NCI-H2171 (cell line): ENCODE measurements at regions not wholly inside any gene's neighbourhood (a gene's known extent, or its start where the extent isn't known, plus 50 kb on each side); places are given as distances from the start of the nearest gene placed in this dataset.

Source experiments
- DNase-seq: peaks from one replicate; lab custom pipeline; 2025; lab: John Stamatoyannopoulos, UW

GRCh38 chr10:81021428-81022129, 483.9 kb downstream of the SH2D4B start:
- DNase-seq, result no peak

DNA sequence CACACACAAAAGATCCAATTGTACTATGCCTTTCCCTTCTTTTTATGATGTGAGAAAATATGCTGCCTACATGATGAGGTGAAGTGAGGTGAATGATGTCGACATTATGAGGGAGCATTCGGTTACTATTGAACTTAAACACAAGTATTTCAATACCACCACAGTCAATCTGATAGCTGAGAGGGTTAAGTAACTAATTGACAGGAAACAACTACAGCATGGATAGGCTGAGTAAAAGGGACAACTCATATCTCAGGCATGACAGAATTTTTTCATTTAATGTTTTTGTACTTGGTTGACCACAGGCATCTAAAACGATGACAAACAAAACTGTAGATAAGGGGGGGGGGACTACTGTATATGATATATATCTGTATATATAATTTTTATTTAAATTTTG, 488.9 kb downstream of the SH2D4B start:
- DNase-seq, result no peak

DNA sequence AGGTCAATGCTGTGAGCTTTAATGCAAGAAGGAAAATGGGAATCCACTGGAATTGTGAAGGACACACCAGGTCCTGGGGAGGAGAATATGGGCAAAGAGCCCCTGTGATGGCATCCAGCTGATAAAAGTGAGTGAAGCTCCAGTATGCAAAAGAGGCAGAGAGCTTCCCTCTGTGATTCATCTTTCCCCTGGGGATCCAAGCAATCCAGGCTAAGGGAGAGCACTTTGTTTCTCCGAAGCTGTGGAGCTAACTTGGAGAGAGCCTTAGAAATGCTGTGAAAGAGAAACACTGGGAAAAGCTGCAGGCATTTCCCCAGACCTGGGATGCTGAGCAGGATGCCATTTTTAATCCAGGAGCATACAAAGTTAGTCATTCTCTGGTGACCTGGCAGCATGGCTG, 489.5 kb downstream of the SH2D4B start:
- DNase-seq, result no peak

DNA sequence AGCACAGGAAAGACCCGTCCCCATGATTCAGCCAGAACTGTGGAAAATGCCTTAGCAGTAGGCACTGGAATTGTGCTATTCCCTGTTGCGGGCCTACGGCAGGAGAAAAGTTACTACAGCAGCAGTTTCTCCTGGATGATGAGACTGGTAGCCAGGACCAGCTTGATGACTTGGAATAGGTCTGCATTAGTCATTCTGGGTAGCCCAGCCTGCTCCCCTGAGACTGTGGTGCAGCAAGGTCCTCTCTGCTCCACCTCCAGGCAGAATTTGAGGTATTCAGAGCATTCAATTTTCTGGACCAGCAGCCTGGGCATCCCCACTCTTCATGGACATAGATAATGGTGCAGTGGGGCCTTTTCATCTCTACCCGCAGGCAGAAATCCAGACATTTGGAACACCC, 490.0 kb downstream of the SH2D4B start:
- DNase-seq, result no peak

GRCh38 chr10:81031774-81032173, 494.1 kb downstream of the SH2D4B start:
- no peak for DNase-seq

GRCh38 chr10:81034383-81034782, 496.7 kb downstream of the SH2D4B start:
- no peak for DNase-seq

DNA sequence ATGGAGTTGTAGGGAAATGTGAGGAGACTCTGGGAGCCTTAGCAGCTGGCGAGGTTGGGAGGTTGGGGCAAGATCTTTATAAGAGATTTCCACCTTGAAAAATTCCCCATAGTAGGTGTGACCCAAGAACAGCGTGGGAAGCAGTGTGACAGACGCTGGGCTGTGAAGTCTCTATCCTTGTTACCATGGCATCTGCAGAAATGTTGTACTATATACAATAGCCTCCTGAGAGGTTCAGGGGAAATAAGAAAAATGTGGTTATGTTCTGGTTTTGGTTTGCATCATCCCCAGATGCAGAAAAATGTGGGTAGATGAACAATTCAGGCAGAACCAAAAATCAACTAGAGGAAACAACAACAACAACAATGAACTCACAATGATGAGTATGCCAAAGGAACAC, 498.6 kb downstream of the SH2D4B start:
- no peak for DNase-seq

DNA sequence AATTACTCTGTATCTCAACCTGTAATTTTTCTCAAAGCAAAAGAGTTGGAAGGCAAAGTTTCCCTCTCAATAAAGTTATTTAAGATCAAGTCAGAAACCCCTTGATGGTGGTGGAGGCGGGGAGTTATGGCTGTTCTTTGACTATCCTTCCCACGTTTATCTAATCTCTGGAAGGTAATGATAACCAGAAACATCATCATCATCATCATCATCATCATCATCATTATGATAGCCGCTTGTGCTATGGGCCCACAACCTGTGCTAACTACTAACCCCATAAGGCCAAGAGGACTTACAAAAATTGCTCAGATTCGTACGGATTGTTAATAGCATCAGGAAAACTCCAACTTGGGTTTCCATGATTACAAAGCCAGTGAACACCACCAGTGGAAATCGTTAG, 502.3 kb downstream of the SH2D4B start:
- no peak for DNase-seq

DNA sequence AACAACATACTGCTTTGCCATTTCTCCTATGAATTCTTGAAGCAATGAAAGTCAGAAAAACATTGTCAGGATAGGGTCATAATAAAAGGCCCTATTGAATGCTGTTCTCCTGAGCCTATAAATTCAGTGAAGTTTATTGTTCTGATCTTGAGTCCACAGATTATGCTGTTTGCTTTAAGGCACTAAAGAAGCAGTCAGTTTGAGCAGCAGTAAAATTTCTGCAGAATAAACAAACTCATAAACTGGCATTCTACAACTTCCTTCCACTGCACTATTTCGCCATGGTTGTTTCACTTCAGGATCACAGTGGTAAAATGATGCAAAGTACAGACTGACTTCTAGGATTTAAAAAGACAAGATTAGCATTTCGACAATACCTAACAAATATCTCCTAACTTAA, 503.2 kb downstream of the SH2D4B start:
- no peak for DNase-seq

DNA sequence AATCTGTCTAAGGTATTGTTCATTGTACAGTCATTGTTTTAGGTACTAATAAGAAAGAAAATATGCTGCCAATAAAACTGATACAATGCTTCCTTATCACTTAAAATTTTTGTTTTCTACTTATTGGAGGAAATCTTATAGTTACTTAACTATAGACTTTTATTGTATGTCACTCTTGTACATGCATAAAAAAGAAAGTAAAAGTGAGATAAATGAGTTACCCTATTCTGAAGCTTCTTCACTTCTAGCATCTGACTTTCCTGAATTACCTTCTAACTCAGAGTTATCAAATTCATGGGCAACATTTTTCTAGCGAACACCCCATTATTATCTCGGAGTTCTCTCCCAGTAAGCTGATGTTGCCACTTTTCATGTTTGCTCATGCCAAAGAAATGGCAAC, 504.9 kb downstream of the SH2D4B start:
- DNase-seq, result no peak

- no peak for DNase-seq
These were observed 527.8 kb downstream of the SH2D4B start for GRCh38 chr10:81065474-81065873.

DNA sequence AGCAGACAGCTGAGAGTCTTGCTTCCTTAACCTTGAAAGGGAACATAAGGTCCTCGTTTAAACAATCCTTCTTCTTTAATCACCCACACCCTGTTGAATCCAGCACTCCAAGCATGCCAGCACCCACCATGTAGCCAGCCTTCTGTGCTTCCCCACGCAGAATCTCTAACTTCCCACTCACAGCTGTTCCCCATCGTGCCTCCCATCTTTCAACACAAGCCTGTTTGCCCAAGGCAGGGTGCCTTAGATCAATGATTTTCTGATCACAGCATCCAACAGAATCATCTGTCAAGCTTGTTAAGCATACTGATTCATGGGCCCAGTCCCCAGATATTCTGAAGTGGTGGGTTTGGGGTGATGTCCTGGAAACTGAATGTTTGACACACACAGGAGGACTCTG, 530.8 kb downstream of the SH2D4B start:
- DNase-seq, result no peak

DNA sequence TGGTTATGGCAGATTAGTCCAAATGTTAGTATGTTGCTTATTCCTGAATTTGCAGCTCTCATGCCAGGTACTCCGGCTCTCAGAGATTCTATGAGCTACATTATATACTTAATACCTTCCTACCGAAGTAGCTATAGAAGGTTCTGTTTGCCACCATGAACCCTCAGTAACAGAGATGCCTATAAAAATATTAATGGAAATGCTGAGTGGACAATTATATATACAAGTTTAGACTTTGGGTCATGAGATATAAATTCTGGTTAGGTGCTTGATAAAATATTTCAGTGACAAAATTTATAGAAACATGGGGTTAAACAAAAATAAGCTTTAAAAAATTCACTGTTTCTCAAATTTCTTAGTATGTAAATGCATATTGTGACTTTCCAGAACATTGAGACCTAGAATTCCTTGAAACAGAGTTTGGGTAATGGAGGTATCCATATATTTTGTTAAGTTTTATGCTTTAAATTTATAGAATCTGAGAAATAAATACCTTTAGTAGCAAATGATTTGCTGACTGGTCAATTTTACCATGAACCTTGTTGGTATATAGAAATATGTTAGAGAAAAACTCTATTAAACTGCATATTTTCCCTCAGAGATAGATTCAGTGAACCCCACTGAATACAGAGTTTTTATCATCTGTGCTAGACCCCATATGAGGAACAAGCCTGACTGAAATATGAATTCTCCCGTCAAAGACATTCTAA, 533.5 kb downstream of the SH2D4B start:
- no peak for DNase-seq

DNA sequence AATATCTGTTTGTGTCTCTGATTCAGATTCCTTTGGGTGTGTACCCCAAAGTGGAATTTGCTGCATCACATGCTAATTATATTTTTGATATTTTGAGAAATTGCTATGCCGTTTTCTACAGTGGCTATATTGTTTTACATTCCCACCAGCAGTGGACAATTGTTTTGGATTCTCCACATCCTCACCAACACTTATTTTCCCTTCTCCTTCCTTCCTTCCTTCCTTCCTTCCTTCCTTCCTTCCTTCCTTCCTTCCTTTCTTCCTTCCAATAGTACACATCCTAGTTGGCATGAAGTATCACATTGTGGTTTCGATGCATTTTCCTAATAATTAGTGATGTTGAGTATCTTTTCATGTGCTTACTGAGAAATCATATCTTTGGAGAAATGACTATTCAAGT, 535.5 kb downstream of the SH2D4B start:
- no peak for DNase-seq

DNA sequence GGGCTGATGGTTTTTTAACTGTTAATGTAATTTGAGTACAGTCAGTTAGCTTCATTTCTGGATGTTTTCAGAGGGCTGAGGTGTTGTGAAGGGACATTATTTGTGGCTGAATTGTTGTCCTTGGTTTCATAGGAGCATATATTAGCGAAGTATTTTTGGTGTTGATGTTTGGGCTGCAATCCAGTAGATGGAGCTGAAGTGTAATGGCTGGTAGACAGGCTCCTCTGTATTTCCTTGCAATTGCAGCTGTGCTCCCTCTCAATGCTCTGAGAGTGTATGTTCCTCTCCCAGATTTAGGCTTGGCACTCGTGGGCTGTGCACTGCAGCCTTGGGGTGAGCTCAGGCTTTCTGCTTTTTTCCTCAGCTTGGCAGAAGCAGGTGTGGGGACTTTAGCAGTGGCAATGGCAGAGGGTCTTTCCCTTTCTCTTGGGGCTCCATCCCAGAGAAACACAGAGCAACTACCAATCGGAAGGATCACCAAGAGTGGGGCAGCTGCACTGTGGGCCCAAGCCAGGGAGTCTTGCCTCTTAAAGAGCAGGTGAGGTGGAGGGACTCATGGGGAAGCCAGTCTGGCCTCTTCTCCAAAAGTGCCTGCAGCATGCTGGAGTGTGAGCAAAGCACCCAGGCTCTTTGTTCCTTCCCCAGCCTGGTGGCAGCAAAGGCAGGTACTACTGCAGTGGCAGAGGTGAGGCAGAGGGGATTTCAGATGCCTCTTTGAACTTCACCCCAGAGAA, 544.4 kb downstream of the SH2D4B start:
- peak; percentile 2 for DNase-seq

DNA sequence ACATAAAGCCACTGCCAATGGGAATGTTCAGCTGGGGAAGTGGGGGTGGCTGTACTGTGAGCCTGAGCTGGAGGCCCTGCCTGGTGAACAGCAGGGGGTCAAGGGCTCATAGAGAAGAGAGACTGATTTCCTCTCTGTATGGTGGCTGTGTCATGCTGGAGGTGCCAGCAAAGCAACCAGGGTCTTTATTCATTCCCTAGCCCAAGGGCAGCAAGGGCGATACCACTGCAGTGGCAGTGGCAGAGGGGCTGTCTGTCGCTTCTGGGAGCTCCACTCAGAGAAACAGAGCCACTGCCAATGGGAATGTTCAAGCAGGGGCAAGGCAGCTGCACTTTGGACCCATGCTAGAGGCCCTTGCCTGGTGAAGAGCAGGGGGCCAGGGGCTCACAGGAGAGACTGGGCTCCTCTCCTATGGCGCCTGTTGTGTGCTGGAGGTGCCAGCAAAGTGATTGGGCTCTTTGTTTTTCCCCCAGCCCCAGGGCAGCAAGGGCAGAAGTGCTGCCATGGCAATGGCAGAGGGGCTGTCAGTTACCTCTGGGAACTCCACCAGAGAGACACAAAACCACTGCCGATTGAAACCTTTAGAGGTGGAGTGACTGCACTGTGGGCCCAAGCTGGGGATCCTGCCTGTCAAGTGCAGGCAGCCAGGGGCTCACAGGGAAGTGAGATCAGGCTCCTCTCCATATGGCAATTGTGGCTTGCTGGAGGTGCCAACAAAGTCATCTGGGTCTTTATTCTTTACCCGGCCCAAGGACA, 545.1 kb downstream of the SH2D4B start:
- no peak for DNase-seq

- no peak for DNase-seq
These were observed 555.4 kb downstream of the SH2D4B start for GRCh38 chr10:81093056-81093455.

- DNase-seq, result no peak
These were observed 557.5 kb downstream of the SH2D4B start for GRCh38 chr10:81095238-81095637.

- DNase-seq, result no peak
These were observed 558.9 kb downstream of the SH2D4B start for GRCh38 chr10:81096558-81096957.

DNA sequence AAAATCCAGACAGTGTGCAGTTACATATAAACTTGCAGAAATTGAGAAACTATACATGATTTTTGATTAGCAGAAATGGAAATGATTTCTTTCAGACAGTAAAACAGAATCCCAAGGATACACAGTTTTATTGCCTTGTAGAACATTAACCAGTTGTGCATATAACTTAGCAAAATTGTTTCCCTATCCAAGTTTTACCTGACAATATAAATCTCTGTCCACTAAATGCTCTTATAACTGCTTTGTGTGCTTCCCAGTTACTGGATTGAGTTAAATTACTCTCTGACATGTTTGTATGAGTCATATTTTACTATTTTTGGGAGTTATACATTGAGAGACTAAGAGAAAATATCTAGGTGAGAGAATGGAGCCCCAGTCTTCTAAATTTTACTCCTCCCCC, 563.4 kb downstream of the SH2D4B start:
- DNase-seq, result no peak

- DNase-seq, result no peak
These were observed 566.8 kb downstream of the SH2D4B start for GRCh38 chr10:81104494-81104893.

DNA sequence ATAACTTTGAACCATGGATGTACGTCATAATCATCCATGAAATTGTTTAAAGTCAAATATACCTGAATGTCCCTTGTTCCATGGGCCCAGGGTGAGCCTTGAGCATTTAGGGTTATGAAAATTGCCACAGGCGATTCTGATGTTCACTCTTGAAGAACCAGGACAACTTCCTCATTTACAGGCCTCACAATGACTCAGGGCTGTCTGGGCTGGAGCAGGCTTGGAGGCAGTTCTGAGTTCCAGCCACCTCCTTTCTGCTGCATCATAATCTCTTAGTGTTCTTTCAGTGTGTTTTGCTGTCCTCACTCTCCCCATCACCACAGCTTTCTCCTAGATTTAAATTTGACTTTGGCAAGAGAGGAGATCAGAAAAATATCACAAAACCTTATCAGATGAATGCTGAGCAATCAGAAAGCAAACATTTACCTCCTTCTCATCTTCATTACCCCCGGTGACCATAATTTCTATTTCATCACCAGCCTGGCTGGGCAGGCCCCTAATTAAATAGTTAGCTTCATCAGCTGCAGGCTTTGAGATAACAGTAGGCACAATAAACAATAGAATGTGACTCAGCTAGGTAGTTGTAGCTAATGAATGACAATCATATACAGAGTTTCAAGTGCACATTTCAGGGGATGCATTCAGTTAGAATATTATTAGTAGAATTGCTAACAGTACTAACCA, 571.0 kb downstream of the SH2D4B start:
- DNase-seq, result no peak
